GM10266 (cell line): ENCODE measurements at regions not wholly inside any gene's neighbourhood (a gene's known extent, or its start where the extent isn't known, plus 50 kb on each side); places are given as distances from the start of the nearest gene placed in this dataset.

ENCODE experiments used
- DNase-seq: peaks from one replicate; pipeline ENCODE4 v3.0.0; 2012; ENCODE audit errors: extremely low spot score
- TF ChIP-seq, protein P1 (sequence below): IDR thresholded peaks from 2 replicates; pipeline ENCODE4 v1.5.1; 2012; ENCODE audit warnings: mild to moderate bottlenecking, low read depth; ENCODE audit not compliant: control insufficient read depth, insufficient read depth; ENCODE audit errors: missing control alignments

DNA sequence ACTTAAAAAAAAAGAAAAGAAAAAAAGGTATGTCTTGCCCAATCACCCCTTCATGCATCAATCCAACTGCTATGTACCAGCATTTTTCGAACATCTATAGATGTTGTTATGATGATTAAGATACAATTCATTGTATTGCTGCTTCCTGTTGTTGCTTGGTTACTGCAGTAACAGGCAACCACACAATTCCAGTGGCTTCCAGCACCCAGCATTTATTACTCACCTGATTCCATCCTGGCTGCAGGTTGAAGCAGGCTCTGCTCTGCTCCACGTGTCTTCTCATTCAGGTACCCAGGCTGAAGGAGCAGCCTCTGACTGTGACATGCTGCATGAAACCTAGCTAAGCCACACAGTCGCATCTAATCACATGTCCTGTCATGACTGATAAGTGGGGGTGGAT lies 196.9 kb downstream of the INO80D start:
- TF ChIP-seq, protein P1, sequence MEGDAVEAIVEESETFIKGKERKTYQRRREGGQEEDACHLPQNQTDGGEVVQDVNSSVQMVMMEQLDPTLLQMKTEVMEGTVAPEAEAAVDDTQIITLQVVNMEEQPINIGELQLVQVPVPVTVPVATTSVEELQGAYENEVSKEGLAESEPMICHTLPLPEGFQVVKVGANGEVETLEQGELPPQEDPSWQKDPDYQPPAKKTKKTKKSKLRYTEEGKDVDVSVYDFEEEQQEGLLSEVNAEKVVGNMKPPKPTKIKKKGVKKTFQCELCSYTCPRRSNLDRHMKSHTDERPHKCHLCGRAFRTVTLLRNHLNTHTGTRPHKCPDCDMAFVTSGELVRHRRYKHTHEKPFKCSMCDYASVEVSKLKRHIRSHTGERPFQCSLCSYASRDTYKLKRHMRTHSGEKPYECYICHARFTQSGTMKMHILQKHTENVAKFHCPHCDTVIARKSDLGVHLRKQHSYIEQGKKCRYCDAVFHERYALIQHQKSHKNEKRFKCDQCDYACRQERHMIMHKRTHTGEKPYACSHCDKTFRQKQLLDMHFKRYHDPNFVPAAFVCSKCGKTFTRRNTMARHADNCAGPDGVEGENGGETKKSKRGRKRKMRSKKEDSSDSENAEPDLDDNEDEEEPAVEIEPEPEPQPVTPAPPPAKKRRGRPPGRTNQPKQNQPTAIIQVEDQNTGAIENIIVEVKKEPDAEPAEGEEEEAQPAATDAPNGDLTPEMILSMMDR = no peak
- DNase-seq = no peak

DNA sequence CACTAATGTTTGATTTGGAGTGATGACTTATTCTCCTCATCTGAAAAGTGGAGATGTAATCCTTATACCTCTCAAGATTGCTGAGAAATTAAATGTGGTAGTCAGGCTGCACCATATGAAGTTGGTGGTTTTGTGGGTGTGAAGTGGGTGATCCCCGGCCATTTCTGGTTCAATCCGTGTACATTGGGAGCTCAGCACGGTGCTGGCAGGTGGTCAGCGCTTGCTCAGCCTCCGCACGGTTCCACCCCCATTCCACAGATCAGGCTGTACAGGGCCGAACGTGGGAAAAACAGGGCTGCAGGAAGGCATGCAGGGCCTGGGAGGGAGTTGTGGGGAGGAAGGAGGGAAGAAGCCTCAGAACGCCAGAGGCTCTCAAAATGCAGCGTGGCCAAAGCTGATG lies 198.3 kb downstream of the INO80D start:
- TF ChIP-seq, protein P1 = no peak

GRCh38 chr2:205885492-205886099 lies 200.4 kb downstream of the INO80D start:
- TF ChIP-seq, protein P1 = peak; percentile 84

More for the DNA sequence above, 198.3 kb downstream of the INO80D start:
- no peak for DNase-seq

DNA sequence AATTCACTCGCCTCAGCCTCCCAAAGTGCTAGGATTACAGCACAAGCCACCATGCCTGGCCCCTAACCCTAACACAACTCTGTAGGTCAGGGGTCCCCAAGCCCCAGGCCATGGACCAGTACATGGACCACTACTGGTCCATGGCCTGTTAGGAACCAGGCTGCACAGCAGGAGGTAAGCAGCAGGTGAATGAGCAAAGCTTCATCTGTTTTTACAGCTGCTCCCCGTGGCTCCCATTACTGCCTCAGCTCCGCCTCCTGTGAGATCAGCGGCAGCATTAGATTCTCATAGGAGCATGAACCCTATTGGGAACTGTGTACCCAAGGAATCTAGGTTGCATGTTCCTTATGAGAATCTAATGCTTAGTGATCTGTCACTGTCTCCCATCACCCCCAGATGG lies 201.7 kb downstream of the NRP2 start:
- TF ChIP-seq, protein P1 = no peak
- no peak for DNase-seq

More at GRCh38 chr2:205885492-205886099, 200.4 kb downstream of the INO80D start:
- DNase-seq = peak; percentile 59

- no peak for DNase-seq
- TF ChIP-seq, protein P1 = no peak
These were observed 200.6 kb downstream of the NRP2 start for GRCh38 chr2:205882806-205883425.

DNA sequence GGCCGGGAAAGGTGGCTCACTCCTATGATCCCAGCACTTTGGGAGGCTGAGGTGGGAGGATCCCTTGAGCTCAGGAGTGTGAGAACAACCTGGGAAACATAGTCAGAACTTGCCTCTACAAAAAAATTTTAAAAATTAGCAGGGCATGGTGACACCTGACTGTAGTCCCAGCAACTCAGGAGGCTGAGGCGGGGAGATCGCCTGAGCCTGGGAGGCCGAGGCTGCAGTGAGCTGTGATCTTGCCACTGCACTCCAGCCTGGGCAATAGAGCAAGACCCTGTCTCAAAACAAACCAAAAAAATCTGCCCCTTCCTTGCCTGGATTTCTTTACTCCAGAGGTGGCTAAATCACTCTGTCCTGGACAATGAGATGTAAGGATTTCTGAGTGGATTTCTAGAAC lies 197.7 kb downstream of the NRP2 start:
- TF ChIP-seq, protein P1 = no peak
- DNase-seq = no peak
